HEK293T (cell line): ENCODE measurements at regions not wholly inside any gene's neighbourhood (a gene's known extent, or its start where the extent isn't known, plus 50 kb on each side); places are given as distances from the start of the nearest gene placed in this dataset.

Source experiments
- ARNT ChIP-seq: fragments of 450-650 bp; IDR thresholded peaks from 2 replicates; pipeline ENCODE4 v1.6.1; 2017; ENCODE audit warnings: mild to moderate bottlenecking
- BHLHE40 ChIP-seq: fragments of 450-650 bp; IDR thresholded peaks from 2 replicates; pipeline ENCODE4 v1.6.1; 2016; ENCODE audit warnings: mild to moderate bottlenecking, moderate library complexity, borderline replicate concordance
- FOXA1 ChIP-seq: fragments of 450-650 bp; IDR thresholded peaks from 2 replicates; pipeline ENCODE4 v1.6.1; 2016; ENCODE audit warnings: mild to moderate bottlenecking
- FOXM1 ChIP-seq: fragments of 450-650 bp; IDR thresholded peaks from 2 replicates; pipeline ENCODE4 v1.6.1; 2017; ENCODE audit warnings: mild to moderate bottlenecking, borderline replicate concordance
- NFRKB ChIP-seq: fragments of 450-650 bp; IDR thresholded peaks from 2 replicates; pipeline ENCODE4 v1.6.1; 2016; ENCODE audit warnings: mild to moderate bottlenecking, moderate library complexity

DNA sequence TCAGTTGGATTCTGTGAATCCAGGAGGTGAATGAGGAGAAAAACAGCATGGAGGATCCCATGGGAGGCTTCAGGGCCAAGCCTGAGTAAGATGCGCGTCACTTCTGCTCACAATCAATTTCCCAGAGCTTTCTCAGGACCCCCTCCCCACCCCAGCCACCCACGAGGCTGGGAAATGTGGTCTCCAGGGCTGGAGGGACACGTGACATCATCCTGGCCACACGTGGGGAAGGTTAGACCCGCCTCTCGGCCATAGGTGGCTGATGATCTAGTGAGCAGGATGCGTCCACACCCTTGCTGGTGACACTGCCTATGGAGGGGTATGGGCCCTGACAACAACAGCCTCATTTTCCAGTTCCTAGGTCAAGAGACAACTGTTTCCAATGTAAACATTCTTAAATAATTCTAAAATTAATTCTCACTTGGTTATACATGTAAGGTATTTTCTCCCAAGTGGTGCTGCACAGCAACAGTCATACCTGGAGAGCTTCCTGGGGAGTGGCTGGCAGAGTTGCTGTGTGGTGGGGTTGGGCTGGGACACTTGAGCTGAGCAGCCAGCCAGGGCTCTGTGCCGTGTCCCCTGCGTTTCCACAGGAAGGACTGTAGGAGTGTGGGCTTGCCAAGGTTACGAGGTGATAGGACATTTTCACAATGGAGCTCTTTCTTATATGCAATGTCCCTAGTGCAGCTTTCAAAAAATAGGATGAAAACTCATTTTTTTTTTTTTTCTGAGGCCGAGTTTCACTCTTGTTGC, 153.1 kb downstream of the GADD45G start:
- TF ChIP-seq FOXA1: no peak
- TF ChIP-seq BHLHE40: no peak
- no peak for TF ChIP-seq FOXM1
- no peak for TF ChIP-seq NFRKB
- no peak for TF ChIP-seq ARNT
